GM12874 (cell line): ENCODE measurements at regions not wholly inside any gene's neighbourhood (a gene's known extent, or its start where the extent isn't known, plus 50 kb on each side); places are given as distances from the start of the nearest gene placed in this dataset.

Experiments used
- TF ChIP-seq, protein P1 (sequence below): IDR thresholded peaks from 2 replicates; pipeline ENCODE4 v1.5.1; 2011; ENCODE audit warnings: low read depth, mild to moderate bottlenecking, control low read depth, low read length, moderate library complexity; ENCODE audit not compliant: insufficient read depth

DNA sequence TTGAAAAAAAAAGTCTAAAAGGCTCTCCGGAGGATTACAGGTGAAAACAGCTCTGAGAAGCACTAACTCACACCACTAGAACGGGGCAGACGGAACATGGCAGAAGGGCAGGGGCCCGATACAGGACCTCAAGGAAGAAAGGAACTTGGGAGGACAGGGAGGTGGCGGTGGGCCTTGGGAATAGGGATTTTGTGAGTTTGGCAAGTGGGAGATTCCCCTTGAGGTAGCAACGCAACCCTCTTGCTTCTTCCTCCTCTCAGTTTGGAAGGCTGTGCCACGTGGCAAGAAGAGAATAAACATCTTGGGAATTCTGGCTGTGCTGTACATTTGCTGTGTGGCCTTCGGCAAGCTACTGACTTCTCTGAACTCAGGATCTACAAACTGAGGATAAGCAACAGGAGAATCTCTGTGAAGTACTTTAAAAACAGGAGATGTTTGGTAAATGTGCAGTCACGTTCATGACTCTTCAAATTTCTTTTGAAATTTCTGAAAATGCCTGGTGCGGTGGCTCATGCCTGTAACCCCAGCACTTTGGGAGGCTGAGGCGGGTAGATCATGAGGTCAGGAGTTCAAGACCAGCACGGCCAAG, 220.8 kb downstream of the BCAS1 start:
- TF ChIP-seq, protein P1, sequence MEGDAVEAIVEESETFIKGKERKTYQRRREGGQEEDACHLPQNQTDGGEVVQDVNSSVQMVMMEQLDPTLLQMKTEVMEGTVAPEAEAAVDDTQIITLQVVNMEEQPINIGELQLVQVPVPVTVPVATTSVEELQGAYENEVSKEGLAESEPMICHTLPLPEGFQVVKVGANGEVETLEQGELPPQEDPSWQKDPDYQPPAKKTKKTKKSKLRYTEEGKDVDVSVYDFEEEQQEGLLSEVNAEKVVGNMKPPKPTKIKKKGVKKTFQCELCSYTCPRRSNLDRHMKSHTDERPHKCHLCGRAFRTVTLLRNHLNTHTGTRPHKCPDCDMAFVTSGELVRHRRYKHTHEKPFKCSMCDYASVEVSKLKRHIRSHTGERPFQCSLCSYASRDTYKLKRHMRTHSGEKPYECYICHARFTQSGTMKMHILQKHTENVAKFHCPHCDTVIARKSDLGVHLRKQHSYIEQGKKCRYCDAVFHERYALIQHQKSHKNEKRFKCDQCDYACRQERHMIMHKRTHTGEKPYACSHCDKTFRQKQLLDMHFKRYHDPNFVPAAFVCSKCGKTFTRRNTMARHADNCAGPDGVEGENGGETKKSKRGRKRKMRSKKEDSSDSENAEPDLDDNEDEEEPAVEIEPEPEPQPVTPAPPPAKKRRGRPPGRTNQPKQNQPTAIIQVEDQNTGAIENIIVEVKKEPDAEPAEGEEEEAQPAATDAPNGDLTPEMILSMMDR = no peak

DNA sequence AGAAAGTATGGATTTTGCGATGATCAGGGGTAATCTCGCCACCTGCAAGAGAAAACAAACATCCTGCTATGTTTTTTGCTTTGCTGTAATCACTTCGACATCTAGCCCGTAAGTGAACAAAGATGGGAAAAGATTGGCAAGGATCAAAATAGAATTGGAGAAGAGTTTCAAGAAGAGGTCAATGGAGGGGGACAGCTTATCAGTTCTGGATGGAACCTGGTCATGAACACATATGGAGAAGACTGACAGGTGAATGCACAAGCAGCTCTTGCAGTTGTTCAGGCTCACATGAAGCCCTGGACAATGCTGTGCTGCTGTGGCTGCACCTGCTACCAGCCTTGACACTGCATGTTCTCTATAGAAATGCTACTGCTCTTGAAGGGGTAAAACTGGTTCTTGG, 222.1 kb downstream of the BCAS1 start:
- TF ChIP-seq, protein P1 = no peak

DNA sequence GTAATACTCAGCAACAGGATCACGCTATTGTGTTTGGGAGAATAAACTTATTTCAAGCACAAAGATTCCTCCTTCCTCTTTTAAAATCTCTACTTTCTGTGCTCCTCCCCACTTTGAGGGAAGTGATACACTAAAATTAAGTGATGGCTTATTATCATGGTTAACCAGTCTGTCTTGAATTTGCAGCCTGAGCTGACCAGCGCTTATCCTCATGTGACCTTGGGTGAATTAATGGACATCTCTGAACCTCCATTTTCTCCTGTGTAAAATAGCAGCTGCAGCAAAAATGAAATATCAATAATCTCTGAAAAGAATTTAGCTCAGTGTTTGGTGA, 222.6 kb downstream of the BCAS1 start:
- TF ChIP-seq, protein P1 = no peak

DNA sequence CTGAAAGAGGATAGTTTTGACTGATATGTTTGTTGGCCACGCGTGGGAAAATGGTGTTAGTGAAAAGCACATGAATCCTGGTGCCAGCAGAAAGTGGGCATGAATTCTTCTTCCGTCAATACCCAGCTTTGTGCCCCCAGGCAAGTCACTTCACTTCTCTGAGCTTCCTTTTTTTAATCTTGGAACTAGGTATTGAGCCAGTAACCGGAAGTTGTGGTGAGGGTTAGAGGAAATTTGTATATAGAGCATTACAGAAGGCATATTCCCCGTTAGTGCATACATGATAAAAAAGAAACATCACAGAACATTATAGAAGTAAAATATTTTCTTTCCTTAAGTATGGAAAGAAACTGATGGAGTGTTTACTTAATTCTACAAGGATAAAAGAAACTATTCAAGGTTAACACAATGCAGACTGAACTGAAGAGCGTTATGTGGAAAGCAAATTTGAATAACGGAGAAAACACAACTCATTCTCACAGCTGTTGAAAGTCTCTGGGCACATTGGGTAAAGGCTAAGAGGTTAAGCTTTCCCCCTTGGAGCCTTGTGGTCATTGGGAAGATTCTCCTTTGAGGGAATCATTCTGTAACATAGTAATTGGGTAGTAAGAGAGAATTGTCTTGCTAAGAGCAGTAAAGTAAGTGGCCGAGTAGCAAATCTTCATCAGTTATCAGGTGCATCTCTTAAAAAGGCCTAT, 223.1 kb downstream of the BCAS1 start:
- TF ChIP-seq, protein P1 = no peak

- TF ChIP-seq, protein P1 = no peak
Measured at GRCh38 chr20:53846640-53847039, 223.8 kb downstream of the BCAS1 start.

GRCh38 chr20:53845980-53846379, 224.4 kb downstream of the BCAS1 start:
- TF ChIP-seq, protein P1 = no peak

DNA sequence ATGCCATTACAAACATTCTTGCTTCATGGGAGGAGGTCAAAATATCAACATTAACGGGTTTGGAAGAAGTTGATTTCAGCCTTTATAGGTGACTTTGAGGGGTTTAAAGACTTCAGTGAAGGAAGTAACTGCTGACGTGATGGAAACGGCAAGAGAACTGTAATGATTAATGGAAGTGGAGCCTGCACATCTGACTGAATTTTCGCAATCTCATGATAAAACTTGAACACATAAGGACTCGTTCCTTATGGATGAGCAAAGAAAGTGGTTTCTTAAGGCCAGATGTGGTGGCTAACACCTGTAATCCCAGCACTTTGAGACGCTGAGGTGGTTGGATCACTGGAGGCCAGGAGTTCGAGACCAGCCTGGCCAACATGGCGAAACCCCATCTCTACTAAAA, 226.1 kb downstream of the BCAS1 start:
- TF ChIP-seq, protein P1 = no peak

- TF ChIP-seq, protein P1 = no peak
Measured at GRCh38 chr20:53843645-53844044, 226.7 kb downstream of the BCAS1 start.
